ENCODE measurements at regions not wholly inside any gene's neighbourhood (a gene's known extent, or its start where the extent isn't known, plus 50 kb on each side); places are given as distances from the start of the nearest gene placed in this dataset.

GRCh38 chr15:70149667-70150404 is 52.1 kb upstream of the TLE3 start:
- H3K23ac ChIP-seq (ENCODE audit: insufficient read length, low read depth, low read length): no peak overlapping the region
- Mint-ChIP-seq H3K27ac (no peak overlapping the region), H3K36me3 (ENCODE audit: insufficient read depth in 1 of 3, low read depth in 3 of 3) (no peaks in the 10 kb centered on the region; a peak in 1 of 7 replicates), H3K9me3 (0 out of 5 replicates have a peak, but pooled peaks cover 0 to 3% of the 10 kb centered on the region in 2 experiments), H3K4me1 (peaks cover 26 to 38% of the 10 kb centered on the region in 2 experiments), H3K27me3 (ENCODE audit: low read depth) (peaks cover 8% of the 10 kb centered on the region), H3K4me3 (no peak overlapping the region)
- H2AFZ ChIP-seq (ENCODE audit: low read length): no peak overlapping the region
- H2BK12ac ChIP-seq (ENCODE audit: insufficient read length, low read depth, low read length): no peak overlapping the region
- H2AK5ac ChIP-seq (ENCODE audit: insufficient read length, low read length): no peak overlapping the region
- H2BK5ac ChIP-seq (ENCODE audit: insufficient read length, low read length): no peak overlapping the region
- no peak overlapping the region for H2BK120ac ChIP-seq (ENCODE audit: low read depth, low read length, poor library complexity, severe bottlenecking)
- WGBS (ENCODE audit: extremely low coverage, insufficient read length, low lambda C conversion rate): no CpG with 5 or more reads among the region's 4 CpGs
- DNase-seq: no peak
- H3K9ac ChIP-seq (ENCODE audit: extremely low read depth, insufficient read length, low read length): no peak overlapping the region
- H3K4ac ChIP-seq (ENCODE audit: low read depth, low read length): no peak overlapping the region
- no peak for TF ChIP-seq CTCF (conservative IDR thresholded peaks at IDR 0.05)
- H3K4me2 ChIP-seq (ENCODE audit: insufficient read depth, insufficient read length, low read length): no peak overlapping the region
- no peak overlapping the region for H4K91ac ChIP-seq (ENCODE audit: insufficient read length, low read depth, low read length)
- H3K14ac ChIP-seq (ENCODE audit: insufficient read depth, low read length): no peak overlapping the region
- no peak overlapping the region for H2BK15ac ChIP-seq (ENCODE audit: low read depth, low read length)
- H3T11ph ChIP-seq (ENCODE audit: low read length): no peak overlapping the region
- no peak overlapping the region for H3K27ac ChIP-seq (ENCODE audit: insufficient read length, low read depth, low read length)
- H3K18ac ChIP-seq (ENCODE audit: insufficient read length, low read depth, low read length): no peak overlapping the region
- no peak overlapping the region for H3K56ac ChIP-seq (ENCODE audit: insufficient read length, low read depth, low read length)
- no peaks in the 10 kb centered on the region for H4K20me1 ChIP-seq (ENCODE audit: control insufficient read depth, insufficient read depth, insufficient read length)
- H4K5ac ChIP-seq (ENCODE audit: insufficient read length, low read depth, low read length): no peak overlapping the region
- H3K27me3 ChIP-seq (ENCODE audit: insufficient read depth, low read length): no peaks in the 10 kb centered on the region
- no peaks in the 10 kb centered on the region for H3K23me2 ChIP-seq (ENCODE audit: insufficient read length, low read depth, low read length, poor library complexity, severe bottlenecking)
- H3K4me1 ChIP-seq (ENCODE audit: insufficient read depth, low read length): no peaks in the 10 kb centered on the region; the same call in 1 of the 2 replicates
- no peak overlapping the region for H4K8ac ChIP-seq (replicated peaks; ENCODE audit: insufficient read length, low read depth, low read length)
- H3K9me3 ChIP-seq (ENCODE audit: control insufficient read depth, low read depth, low read length): no peaks in the 10 kb centered on the region
- no peaks in the 10 kb centered on the region for H3K79me2 ChIP-seq (ENCODE audit: insufficient read depth, low read length)
- no peak overlapping the region for H2BK20ac ChIP-seq (ENCODE audit: low read depth, low read length, poor library complexity, severe bottlenecking)
- H3K79me1 ChIP-seq (ENCODE audit: insufficient read depth, low read depth, low read length, poor library complexity, severe bottlenecking): no peaks in the 10 kb centered on the region
